Endodermal cell (in vitro differentiated cells): ENCODE measurements at regions not wholly inside any gene's neighbourhood (a gene's known extent, or its start where the extent isn't known, plus 50 kb on each side); places are given as distances from the start of the nearest gene placed in this dataset.
A peak's percentile ranks its signal among the peaks of the same experiment; 100 is the strongest.

Experiments used
- DNase-seq: peaks from one replicate; pipeline ENCODE4 v3.0.0-alpha.2; 2017
- H3K27ac ChIP-seq: 2 replicates; pipeline ENCODE4 v1.5.1; 2013; ENCODE audit warnings: mild to moderate bottlenecking, low read depth, low read length, moderate library complexity
- H3K27me3 ChIP-seq: 2 replicates; pipeline ENCODE4 v1.6.1; 2013; ENCODE audit warnings: mild to moderate bottlenecking, low read length, moderate library complexity; ENCODE audit not compliant: insufficient read depth, control insufficient read depth, poor library complexity, severe bottlenecking
- H3K36me3 ChIP-seq: 2 replicates; pipeline ENCODE4 v1.7.0; 2013; ENCODE audit warnings: mild to moderate bottlenecking, low read length, moderate library complexity; ENCODE audit not compliant: control insufficient read depth, insufficient read depth
- H3K4me1 ChIP-seq: one replicate; pipeline ENCODE4 v1.7.0; 2013; ENCODE audit warnings: low read length; ENCODE audit not compliant: control insufficient read depth, insufficient read depth
- H3K4me3 ChIP-seq: 2 replicates; pipeline ENCODE4 v1.5.1; 2013; ENCODE audit warnings: mild to moderate bottlenecking, low read length, moderate library complexity
- H3K9ac ChIP-seq: 2 replicates; pipeline ENCODE4 v1.6.1; 2013; ENCODE audit warnings: mild to moderate bottlenecking, low read length, moderate library complexity; ENCODE audit not compliant: poor library complexity, severe bottlenecking; ENCODE audit errors: extremely low read depth
- H3K9me3 ChIP-seq: 2 replicates; pipeline ENCODE4 v1.6.1; 2013; ENCODE audit warnings: mild to moderate bottlenecking, low read length, moderate library complexity; ENCODE audit not compliant: control insufficient read depth
- H3K27ac Mint-ChIP-seq: 2 replicates; pipeline ENCODE4 v1.8.0; 2020; ENCODE audit warnings: mixed read lengths
- H3K27me3 Mint-ChIP-seq: 2 replicates; pipeline ENCODE4 v1.8.0; 2021; ENCODE audit warnings: mild to moderate bottlenecking, mixed read lengths; ENCODE audit not compliant: insufficient read depth
- H3K36me3 Mint-ChIP-seq: 2 replicates; pipeline ENCODE4 v1.8.0; 2020; ENCODE audit warnings: low read depth, mixed read lengths
- H3K4me1 Mint-ChIP-seq: 2 replicates; pipeline ENCODE4 v1.8.0; 2020; ENCODE audit warnings: mixed read lengths
- H3K4me3 Mint-ChIP-seq: 2 replicates; pipeline ENCODE4 v1.8.0; 2020; ENCODE audit warnings: mild to moderate bottlenecking, moderate library complexity, mixed read lengths
- H3K9me3 Mint-ChIP-seq: 2 replicates; pipeline ENCODE4 v1.8.0; 2020; ENCODE audit warnings: mild to moderate bottlenecking, mixed read lengths
- CTCF ChIP-seq: fragments of 200-600 bp; sonication (generic); conservative IDR thresholded peaks from 2 replicates; pipeline ENCODE4 v1.5.0; 2021; ENCODE audit warnings: antibody characterized with exemption, mild to moderate bottlenecking
- WGBS, 2 experiments: methylation state at CpG; one replicate each; pipeline versions ENCODE4 v1.1.5 to v1.1.7; 2013; ENCODE audit warnings: missing lambda C conversion rate in 2 of 2, mixed read lengths in 1 of 2; ENCODE audit not compliant: insufficient coverage in 1 of 2, insufficient read length in 1 of 2; 5-methylcytosine and 5-hydroxymethylcytosine counted together

- no peak for TF ChIP-seq CTCF
- no peak overlapping the region for H3K9ac ChIP-seq
- DNase-seq: peak; percentile 73
- peaks cover 8% of the 10 kb centered on the region for H3K9me3 ChIP-seq
- H3K4me1 ChIP-seq: no peaks in the 10 kb centered on the region
- H3K36me3 ChIP-seq: no peaks in the 10 kb centered on the region
- 57 to 70% methylated on average over 3 of the region's 3 CpGs for WGBS, 2 experiments
- Mint-ChIP-seq H3K4me1 (peaks cover 8% of the 10 kb centered on the region), H3K9me3 (peaks cover 3% of the 10 kb centered on the region), H3K4me3 (no peak overlapping the region), H3K36me3 (no peaks in the 10 kb centered on the region), H3K27ac (no peak overlapping the region), H3K27me3 (no peaks in the 10 kb centered on the region)
- H3K27me3 ChIP-seq: no peaks in the 10 kb centered on the region
- H3K4me3 ChIP-seq: no peak overlapping the region
- H3K27ac ChIP-seq: no peak overlapping the region
Observed at GRCh38 chr15:36330598-36330997, 248.8 kb upstream of the CDIN1 start.

- no peak overlapping the region for H3K27ac Mint-ChIP-seq
- H3K27me3 Mint-ChIP-seq: no peaks in the 10 kb centered on the region
- H3K9ac ChIP-seq: no peak overlapping the region
- no peak for TF ChIP-seq CTCF
- H3K4me3 ChIP-seq: no peak overlapping the region
- H3K27me3 ChIP-seq: no peaks in the 10 kb centered on the region
- 88 to 100% methylated on average over 5 to 6 of the region's 6 CpGs for WGBS, 2 experiments
- peaks cover 8% of the 10 kb centered on the region for H3K9me3 ChIP-seq
- H3K36me3 ChIP-seq: no peaks in the 10 kb centered on the region
- peaks cover 3% of the 10 kb centered on the region for H3K9me3 Mint-ChIP-seq
- no peaks in the 10 kb centered on the region for H3K4me1 ChIP-seq
- H3K36me3 Mint-ChIP-seq: no peaks in the 10 kb centered on the region
- H3K27ac ChIP-seq: no peak overlapping the region
- H3K4me3 Mint-ChIP-seq: no peak overlapping the region
- DNase-seq: no peak
- peaks cover 8% of the 10 kb centered on the region for H3K4me1 Mint-ChIP-seq
Observed at GRCh38 chr15:36331531-36332275, 247.7 kb upstream of the CDIN1 start.

GRCh38 chr15:36332301-36332700, 247.1 kb upstream of the CDIN1 start:
- no peak overlapping the region for H3K4me3 Mint-ChIP-seq
- 85 to 96% methylated on average over 2 of the region's 2 CpGs for WGBS, 2 experiments
- peaks cover 3% of the 10 kb centered on the region for H3K9me3 Mint-ChIP-seq
- Histone ChIP-seq H3K27ac (no peak overlapping the region), H3K27me3 (no peaks in the 10 kb centered on the region), H3K9ac (no peak overlapping the region), H3K36me3 (no peaks in the 10 kb centered on the region), H3K4me1 (no peaks in the 10 kb centered on the region), H3K9me3 (peaks cover 8% of the 10 kb centered on the region), H3K4me3 (no peak overlapping the region)
- H3K4me1 Mint-ChIP-seq: peaks cover 8% of the 10 kb centered on the region
- DNase-seq: no peak
- no peaks in the 10 kb centered on the region for H3K27me3 Mint-ChIP-seq
- no peaks in the 10 kb centered on the region for H3K36me3 Mint-ChIP-seq
- no peak for TF ChIP-seq CTCF
- no peak overlapping the region for H3K27ac Mint-ChIP-seq
